Stimulated activated CD4-positive, alpha-beta T cell treated with anti-CD3 and anti-CD28 coated beads, Interleukin-4, amount 100 ng/mL, for 24 hours (primary cell): ENCODE measurements at regions not wholly inside any gene's neighbourhood (a gene's known extent, or its start where the extent isn't known, plus 50 kb on each side); places are given as distances from the start of the nearest gene placed in this dataset.
"Not testable (repeated sequence)": the region's sequence is repeated elsewhere in the genome, so short reads cannot be mapped to it uniquely, and the experiment has no call there.

Experiments
- DNase-seq: peaks from one replicate; pipeline ENCODE4 v3.0.0-alpha.2; 2020

DNA sequence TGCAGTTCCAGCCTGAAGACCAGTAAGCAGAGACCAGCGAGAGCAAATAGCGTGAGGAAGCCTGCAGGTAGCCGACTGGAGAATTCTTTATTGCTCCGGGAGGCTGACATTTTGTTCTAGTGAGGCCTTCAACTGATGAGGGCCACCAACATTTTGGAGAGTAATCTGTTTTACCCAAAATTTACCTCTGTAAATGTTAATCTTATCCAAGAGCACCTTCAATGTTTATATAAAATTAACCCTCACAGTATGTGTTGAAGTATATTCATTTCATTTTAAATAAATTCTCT, 546.4 kb upstream of the SLITRK5 start:
- no peak for DNase-seq

- no peak for DNase-seq
Measured at GRCh38 chr13:87128036-87128435, 543.1 kb upstream of the SLITRK5 start.

DNA sequence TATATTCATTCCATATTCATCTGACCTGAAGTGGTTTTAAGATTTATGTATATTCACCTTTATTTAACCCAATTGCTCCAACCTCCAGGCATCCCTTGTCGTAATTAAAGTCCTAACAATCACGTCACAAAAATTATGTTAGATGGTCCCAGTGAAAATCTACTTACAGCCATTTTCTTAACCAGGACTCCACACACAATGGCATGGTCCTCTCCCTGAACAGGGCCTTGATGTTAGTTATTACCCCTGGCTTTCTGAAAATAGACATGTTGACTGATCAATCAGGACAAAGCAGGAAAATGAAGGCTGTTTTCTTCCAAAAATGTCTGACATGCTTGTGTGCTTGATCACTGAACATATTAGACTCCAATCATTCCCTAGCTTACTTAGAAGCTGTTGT, 542.7 kb upstream of the SLITRK5 start:
- DNase-seq = no peak

DNA sequence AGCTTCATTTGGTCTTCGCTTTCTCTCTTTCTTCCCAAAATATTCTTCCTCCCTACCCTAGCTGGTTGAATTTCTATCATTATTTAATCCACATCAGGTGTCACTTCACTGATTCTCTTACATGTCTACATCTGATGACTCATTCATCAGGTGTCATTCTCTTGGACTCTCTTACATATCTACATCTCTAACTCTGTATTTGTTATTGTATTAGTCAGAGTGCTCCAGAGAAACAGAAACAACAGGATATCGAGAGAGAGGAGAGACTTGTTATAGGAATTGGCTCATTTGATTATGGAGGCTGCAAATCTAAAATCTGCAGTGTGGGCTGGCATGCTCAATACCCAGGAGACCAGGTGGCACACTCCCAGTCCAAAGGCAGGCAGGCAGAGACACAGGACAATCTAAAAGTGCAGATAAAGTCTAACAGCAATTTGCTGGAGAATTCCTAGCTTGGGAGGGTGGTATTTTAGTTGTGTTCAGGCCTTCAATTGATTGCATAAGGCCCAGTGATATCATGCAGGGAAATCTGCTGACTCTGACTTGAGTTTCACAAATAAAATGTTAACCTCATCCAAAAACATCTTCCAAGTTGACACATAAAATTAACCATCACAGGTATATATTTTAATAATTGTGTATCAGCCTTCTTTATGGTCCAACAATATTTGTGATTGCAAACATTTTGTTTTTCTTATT, 541.4 kb upstream of the SLITRK5 start:
- no peak for DNase-seq

- DNase-seq = no peak
Measured at GRCh38 chr13:87130423-87130822, 540.7 kb upstream of the SLITRK5 start.

- no peak for DNase-seq
Measured at GRCh38 chr13:87131611-87132010, 539.6 kb upstream of the SLITRK5 start.

- no peak for DNase-seq
Measured at GRCh38 chr13:87138866-87139265, 532.3 kb upstream of the SLITRK5 start.

- no peak for DNase-seq
Measured at GRCh38 chr13:87147076-87147475, 524.1 kb upstream of the SLITRK5 start.

- no peak for DNase-seq
Measured at GRCh38 chr13:87153371-87153770, 517.8 kb upstream of the SLITRK5 start.

- no peak for DNase-seq
Measured at GRCh38 chr13:87166348-87166747, 504.8 kb upstream of the SLITRK5 start.

DNA sequence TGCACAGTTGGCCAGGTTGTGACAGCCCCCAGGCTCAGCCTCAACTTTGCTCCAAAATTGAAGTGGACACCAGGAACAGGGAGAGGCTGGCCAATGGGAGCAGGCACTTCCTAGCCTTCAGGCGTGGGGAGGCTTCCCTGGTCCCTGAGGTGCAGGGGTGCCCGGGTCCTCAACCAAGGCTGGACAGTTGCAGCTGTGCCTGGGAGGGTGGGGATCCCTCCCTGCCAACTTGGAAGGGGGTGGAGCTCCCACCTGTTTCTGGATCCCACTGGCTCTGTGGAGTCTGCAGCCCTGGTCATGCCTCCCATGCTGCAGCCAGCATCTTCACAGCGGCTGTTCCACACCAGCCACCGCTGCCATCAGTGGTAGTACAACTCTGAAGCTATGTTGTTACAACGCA, 502.8 kb upstream of the SLITRK5 start:
- no peak for DNase-seq

- DNase-seq = no peak
Measured at GRCh38 chr13:87169337-87169736, 501.8 kb upstream of the SLITRK5 start.

DNA sequence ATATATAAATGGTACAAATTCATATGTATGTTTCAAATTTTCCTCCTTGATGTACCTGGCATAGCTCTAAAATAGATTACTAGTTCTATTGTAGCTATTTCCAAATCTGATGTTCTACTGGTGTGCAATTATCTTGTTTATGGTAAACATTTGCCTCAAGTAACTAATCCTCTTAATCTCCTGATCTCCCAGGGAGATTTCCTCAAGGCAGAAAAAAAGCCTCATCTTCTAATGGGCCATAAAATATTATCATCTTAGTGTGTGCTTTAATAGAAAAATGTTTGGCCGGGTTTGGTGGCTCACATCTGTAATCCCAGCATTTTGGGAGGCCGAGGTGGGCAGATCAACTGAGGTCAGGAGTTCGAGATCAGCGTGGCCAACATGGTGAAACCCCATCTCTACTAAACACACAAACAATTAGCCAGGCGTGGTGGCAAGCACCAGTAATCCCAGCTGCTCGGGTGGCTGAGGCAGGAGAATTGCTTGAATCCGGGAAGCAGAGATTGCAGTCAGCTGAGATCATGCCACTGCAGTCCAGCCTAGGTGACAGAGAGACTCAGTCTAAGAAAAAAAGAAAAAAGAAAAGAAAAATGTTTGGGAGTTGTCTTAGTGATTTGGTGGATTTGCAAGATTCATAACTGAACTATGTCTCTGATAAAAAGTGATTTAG, 498.9 kb upstream of the SLITRK5 start:
- no peak for DNase-seq

GRCh38 chr13:87185138-87185537, 486.0 kb upstream of the SLITRK5 start:
- DNase-seq = not testable (repeated sequence)

DNA sequence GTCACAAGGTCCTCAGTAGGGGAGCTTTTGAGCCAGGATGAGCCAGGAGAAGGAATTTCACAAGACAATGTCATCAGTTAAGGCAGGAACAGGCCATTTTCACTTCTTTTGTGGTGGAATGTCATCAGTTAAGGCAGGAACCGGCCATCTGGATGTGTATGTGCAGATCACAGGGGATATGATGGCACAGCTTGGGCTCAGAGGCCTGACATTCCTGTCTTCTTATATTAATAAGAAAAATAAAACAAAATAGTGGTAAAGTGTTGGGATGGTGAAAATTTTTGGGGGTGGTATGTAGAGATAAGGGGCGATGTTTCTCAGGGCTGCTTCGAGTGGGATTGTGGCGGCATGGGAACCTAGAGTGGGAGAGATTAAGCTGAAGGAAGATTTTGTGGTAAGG, 484.5 kb upstream of the SLITRK5 start:
- not testable (repeated sequence) for DNase-seq

DNA sequence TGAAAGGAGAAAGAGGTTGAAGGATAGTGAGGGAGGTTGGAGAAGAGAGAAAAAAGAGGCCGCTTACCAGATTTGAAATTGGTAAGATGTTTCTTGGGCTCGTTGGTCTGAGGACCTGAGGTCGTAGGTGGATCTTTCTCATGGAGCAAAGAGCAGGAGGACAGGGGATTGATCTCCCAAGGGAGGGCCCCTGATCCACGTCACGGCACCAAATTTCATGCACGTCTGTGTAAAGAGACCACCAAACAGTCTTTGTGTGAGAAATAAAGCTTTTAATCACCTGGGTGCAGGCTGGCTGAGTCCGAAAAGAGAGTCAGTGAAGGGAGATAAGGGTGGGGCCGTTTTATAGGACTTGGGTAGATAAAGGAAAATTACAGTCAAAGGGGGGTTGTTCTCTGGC, 479.7 kb upstream of the SLITRK5 start:
- not testable (repeated sequence) for DNase-seq

- no peak for DNase-seq
Measured at GRCh38 chr13:87198371-87198770, 472.8 kb upstream of the SLITRK5 start.

DNA sequence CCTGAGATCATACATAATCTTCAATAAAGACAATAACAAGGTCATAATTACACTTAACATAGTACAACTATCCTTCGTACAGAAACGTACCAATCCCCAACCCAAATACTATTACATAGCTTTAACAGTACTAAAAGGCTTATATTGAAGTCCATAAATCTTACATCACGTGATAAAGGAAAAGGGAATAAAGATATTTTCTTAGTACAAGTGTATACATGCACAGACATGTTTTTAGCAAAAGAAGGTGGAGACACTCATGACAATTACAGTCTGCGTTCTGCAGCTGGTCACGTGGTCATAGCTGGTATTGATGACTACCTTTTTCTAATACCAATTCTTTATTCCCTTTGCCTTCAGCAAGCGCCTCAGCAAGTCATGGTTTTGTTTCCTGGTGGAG, 464.5 kb upstream of the SLITRK5 start:
- no peak for DNase-seq

GRCh38 chr13:87207280-87208003, 463.7 kb upstream of the SLITRK5 start:
- DNase-seq = no peak

DNA sequence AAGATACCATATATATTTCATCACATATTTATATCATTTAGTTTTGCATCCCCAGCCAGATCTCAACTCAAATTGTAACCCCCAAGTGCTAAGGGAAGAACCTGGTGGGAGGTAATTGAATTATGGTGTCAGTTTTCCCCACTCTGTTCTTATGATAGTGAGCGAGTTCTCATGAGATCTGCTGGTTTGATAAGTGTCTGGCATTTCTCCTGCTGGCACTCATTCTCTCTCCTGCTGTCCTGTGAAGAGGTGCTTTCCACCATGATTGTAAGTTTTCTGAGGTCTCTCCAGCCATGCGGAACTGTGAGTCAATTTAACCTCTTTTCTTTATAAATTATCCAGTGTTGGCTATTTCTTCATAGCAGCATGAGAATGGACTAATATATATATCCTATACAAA, 462.5 kb upstream of the SLITRK5 start:
- DNase-seq = no peak

DNA sequence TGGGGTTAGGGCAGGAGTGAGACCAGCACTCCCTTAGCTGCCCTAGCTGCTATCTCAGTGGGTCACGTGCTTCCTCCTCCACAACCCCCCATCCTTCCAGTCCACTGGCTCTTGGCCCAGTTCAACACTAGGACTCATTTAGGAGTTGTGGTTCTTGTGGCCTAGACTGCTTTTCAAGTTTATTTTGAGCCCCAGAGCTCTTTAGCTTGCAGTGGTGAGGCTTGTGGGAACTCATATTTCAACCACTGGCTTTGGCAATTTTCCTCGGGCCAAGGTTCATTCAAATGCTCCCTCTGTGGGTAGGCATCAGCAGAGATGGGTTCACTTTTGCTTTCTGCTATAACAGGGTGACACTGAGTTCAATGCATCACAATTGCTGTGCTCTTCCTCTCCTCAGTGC, 436.2 kb upstream of the SLITRK5 start:
- no peak for DNase-seq

DNA sequence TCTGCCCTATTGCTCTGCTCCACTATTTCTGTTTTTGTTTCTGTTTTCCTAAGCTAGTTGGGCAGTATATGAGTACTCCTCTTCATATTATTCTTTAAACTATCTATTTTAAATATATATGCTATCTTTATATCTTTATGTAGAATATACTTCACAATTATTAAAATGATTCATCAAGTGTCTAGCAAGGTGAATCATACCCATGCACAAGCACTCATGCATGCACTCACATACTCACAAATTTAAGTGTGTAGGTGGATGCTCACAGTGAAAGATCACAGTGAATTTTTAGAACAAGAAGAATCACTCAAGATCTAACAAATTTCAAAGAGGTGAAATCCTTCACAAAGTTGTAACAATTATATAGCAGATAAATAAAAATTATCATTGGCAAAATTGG, 435.6 kb upstream of the SLITRK5 start:
- no peak for DNase-seq

DNA sequence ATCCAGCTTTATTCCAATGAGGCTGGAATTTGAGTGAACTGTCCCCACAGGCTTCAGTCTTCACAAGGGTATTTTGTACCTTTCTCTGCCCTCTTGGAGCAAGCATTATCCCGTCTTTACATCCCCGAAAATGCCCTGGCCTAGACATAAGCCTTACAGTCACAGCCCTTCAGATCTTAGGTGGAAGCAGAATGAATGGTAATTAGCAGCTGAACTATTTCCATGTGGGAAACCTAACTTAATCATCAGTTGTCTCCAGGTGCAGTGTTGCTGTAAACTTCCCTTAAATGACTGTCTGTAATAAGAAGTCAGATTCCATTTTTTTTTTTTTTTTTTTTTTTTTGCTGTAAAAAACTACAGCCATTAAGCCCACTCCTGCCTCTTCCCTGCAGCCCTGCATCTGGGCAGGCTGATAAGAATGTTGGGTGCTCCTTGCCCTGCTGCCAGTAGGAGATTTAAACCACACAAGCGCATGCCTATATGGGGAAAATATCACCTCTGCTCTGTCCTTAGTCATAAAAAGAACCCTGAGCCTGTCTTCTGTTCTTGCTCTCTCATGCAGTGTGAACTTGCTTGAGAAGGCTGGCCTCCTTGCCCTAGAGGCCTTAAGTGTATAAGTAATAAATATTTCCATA, 426.8 kb upstream of the SLITRK5 start:
- DNase-seq = no peak

GRCh38 chr13:87249847-87250246, 421.3 kb upstream of the SLITRK5 start:
- not testable (repeated sequence) for DNase-seq
